ENCODE measurements at regions not wholly inside any gene's neighbourhood (a gene's known extent, or its start where the extent isn't known, plus 50 kb on each side); places are given as distances from the start of the nearest gene placed in this dataset.

DNA sequence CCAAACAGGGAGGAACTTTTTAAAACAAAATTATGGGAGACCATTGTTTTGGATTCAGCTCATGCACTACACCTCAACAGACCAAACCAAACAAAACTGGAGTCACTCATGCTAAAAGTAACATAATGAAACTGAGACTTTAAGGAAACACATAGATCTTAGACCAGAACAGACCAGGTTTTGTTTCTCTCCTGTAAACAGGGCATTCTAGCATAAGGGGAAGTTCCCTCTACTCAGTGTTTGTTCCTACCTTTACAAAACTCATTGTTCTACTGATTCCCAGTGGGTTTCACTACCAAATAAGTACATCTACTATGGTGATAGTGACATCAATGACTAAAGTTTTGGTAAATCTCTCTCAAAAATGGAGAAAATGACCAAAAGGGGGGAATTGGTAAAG, 1103.6 kb upstream of the EDIL3 start:
- Histone ChIP-seq H3K27ac (ENCODE audit: low read length) (no peak overlapping the region), H3K4me3 (ENCODE audit: low read depth in 2 of 2, low read length in 2 of 2) (no peak overlapping the region), H3K36me3 (ENCODE audit: control insufficient read depth, insufficient read depth, low read length) (no peaks in the 10 kb centered on the region), H3K4me1 (ENCODE audit: control insufficient read depth, insufficient read depth, low read length) (no peaks in the 10 kb centered on the region), H3K9me3 (ENCODE audit: control insufficient read depth, insufficient read depth, low read depth, low read length) (peaks cover 22% of the 10 kb centered on the region; the same call in 1 of the 2 replicates), H3K27me3 (ENCODE audit: control insufficient read depth, insufficient read depth, low read length) (no peaks in the 10 kb centered on the region)
- in situ Hi-C loops (cut with HindIII; ENCODE audit: low pct_unique_long_range_greater_than_20kb, low sequenced_read_pairs), result no loop called here
- POLR2A ChIA-PET, result no interaction called here
- ATAC-seq, result no peak
- no TSS peak for BruUV-seq (replicated peaks)
- intact Hi-C loops (cut with micrococcal nuclease; ENCODE audit: unreplicated experiment), result no loop called here
- TF ChIP-seq SIN3A (IDR thresholded peaks at IDR 0.05; ENCODE audit: borderline replicate concordance, insufficient read depth, low read depth, low read length) (no peak), POLR2AphosphoS5 (IDR thresholded peaks at IDR 0.05; ENCODE audit: low read depth, low read length) (no peak), CTCF (IDR thresholded peaks at IDR 0.05) (no peak), TCF7L2 (IDR thresholded peaks at IDR 0.05; ENCODE audit: low read depth, low read length) (no peak)
- TF ChIP-seq, protein P1, sequence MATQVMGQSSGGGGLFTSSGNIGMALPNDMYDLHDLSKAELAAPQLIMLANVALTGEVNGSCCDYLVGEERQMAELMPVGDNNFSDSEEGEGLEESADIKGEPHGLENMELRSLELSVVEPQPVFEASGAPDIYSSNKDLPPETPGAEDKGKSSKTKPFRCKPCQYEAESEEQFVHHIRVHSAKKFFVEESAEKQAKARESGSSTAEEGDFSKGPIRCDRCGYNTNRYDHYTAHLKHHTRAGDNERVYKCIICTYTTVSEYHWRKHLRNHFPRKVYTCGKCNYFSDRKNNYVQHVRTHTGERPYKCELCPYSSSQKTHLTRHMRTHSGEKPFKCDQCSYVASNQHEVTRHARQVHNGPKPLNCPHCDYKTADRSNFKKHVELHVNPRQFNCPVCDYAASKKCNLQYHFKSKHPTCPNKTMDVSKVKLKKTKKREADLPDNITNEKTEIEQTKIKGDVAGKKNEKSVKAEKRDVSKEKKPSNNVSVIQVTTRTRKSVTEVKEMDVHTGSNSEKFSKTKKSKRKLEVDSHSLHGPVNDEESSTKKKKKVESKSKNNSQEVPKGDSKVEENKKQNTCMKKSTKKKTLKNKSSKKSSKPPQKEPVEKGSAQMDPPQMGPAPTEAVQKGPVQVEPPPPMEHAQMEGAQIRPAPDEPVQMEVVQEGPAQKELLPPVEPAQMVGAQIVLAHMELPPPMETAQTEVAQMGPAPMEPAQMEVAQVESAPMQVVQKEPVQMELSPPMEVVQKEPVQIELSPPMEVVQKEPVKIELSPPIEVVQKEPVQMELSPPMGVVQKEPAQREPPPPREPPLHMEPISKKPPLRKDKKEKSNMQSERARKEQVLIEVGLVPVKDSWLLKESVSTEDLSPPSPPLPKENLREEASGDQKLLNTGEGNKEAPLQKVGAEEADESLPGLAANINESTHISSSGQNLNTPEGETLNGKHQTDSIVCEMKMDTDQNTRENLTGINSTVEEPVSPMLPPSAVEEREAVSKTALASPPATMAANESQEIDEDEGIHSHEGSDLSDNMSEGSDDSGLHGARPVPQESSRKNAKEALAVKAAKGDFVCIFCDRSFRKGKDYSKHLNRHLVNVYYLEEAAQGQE (IDR thresholded peaks at IDR 0.05; ENCODE audit: insufficient read depth in 1 of 2, low read depth in 2 of 2, low read length in 1 of 2), result no peak
- CTCF ChIA-PET, result no interaction called here
- no peak for DNase-seq (ENCODE audit: low read depth, low spot score)

GRCh38 chr5:85500869-85501268, 1116.2 kb upstream of the EDIL3 start:
- no peak for DNase-seq (ENCODE audit: low read depth, low spot score)
- CTCF ChIA-PET, result no interaction called here
- BruUV-seq (replicated peaks), result no TSS peak

More at GRCh38 chr5:85500869-85501268, 1116.2 kb upstream of the EDIL3 start:
- POLR2A ChIA-PET, result no interaction called here
- no peak for ATAC-seq
- in situ Hi-C loops (cut with HindIII; ENCODE audit: low pct_unique_long_range_greater_than_20kb, low sequenced_read_pairs) (no loop called here), intact Hi-C loops (cut with micrococcal nuclease; ENCODE audit: unreplicated experiment) (no loop called here)
- Histone ChIP-seq H3K36me3 (ENCODE audit: control insufficient read depth, insufficient read depth, low read length) (no peaks in the 10 kb centered on the region), H3K9me3 (ENCODE audit: control insufficient read depth, insufficient read depth, low read depth, low read length) (no peaks in the 10 kb centered on the region), H3K27me3 (ENCODE audit: control insufficient read depth, insufficient read depth, low read length) (no peaks in the 10 kb centered on the region), H3K4me1 (ENCODE audit: control insufficient read depth, insufficient read depth, low read length) (no peaks in the 10 kb centered on the region), H3K27ac (ENCODE audit: low read length) (no peak overlapping the region), H3K4me3 (ENCODE audit: low read depth in 2 of 2, low read length in 2 of 2) (no peak overlapping the region)
- TF ChIP-seq, protein P1 (IDR thresholded peaks at IDR 0.05; ENCODE audit: insufficient read depth in 1 of 2, low read depth in 2 of 2, low read length in 1 of 2), result no peak
- no peak for TF ChIP-seq SIN3A (IDR thresholded peaks at IDR 0.05; ENCODE audit: borderline replicate concordance, insufficient read depth, low read depth, low read length)
- TF ChIP-seq POLR2AphosphoS5 (IDR thresholded peaks at IDR 0.05; ENCODE audit: low read depth, low read length), result no peak

All from Panc1 (cell line).